ENCODE measurements at regions not wholly inside any gene's neighbourhood (a gene's known extent, or its start where the extent isn't known, plus 50 kb on each side); places are given as distances from the start of the nearest gene placed in this dataset.

DNA sequence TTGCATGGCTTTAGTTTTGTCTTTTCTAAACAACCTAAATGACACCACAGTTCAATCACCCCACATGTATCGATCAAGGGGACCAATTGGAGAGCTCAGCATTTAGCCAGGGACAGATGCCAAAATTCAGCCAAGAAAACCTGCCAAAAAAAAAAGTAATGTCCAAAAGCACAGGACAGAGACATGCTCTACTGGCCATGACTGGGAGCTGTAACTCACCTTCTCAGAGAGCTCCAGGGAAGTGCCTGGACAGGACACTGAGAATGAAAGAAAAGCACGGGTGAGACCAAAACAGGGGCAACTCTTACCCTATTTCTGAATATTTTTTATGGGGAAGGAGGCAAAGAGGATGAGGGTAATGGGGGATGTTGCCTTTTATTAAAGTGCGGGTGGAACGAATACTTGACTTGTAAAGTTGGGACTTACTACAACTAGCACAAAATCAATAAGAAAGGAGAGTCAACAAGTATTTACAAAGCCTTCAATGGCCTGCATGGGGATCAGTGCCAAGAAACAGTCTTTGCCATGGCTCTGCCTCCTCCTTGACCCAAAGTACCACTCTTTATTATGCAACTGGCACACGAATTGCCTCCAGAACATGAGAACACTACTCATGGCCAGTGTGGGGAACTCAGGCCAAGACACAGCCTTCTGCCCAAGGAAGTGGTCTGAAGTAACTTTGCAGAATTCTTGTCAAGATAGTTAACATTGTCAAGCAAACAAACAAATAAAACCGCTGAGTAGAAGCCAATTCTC lies 72.9 kb upstream of the HK2 start:
- no peak for ATAC-seq (ENCODE audit: low read depth in 2 of 2)
- peaks cover 0 to 9% (median 4%) of the 10 kb centered on the region in 7 donors for H3K9me3 Mint-ChIP-seq
- no peak for DNase-seq
- no peak overlapping the region for H3K27ac Mint-ChIP-seq
- peaks cover 5 to 7% of the 10 kb centered on the region in 2 experiments for H3K9me3 ChIP-seq (ENCODE audit: control insufficient read depth in 2 of 2, low read length in 2 of 2)
- no peak overlapping the region for H3K4me3 Mint-ChIP-seq
- H3K4me1 Mint-ChIP-seq: peaks cover 0 to 12% (median 3%) of the 10 kb centered on the region in 4 donors
- H3K4me3 ChIP-seq (ENCODE audit: low read depth, low read length): no peak overlapping the region
- H3K27ac ChIP-seq (ENCODE audit: insufficient read depth, low read length, poor library complexity, severe bottlenecking): no peak overlapping the region
- no peaks in the 10 kb centered on the region for H3K27me3 ChIP-seq (ENCODE audit: control insufficient read depth, insufficient read depth, low read length)
- no peaks in the 10 kb centered on the region for H3K36me3 ChIP-seq (ENCODE audit: control insufficient read depth, insufficient read depth, low read length)
- peaks cover 3% of the 10 kb centered on the region for H3K4me1 ChIP-seq (ENCODE audit: control insufficient read depth, insufficient read depth, low read length, poor library complexity, severe bottlenecking)
- H3K27me3 Mint-ChIP-seq: peaks cover 21% of the 10 kb centered on the region
- peaks cover 5% of the 10 kb centered on the region for H3K36me3 Mint-ChIP-seq

DNA sequence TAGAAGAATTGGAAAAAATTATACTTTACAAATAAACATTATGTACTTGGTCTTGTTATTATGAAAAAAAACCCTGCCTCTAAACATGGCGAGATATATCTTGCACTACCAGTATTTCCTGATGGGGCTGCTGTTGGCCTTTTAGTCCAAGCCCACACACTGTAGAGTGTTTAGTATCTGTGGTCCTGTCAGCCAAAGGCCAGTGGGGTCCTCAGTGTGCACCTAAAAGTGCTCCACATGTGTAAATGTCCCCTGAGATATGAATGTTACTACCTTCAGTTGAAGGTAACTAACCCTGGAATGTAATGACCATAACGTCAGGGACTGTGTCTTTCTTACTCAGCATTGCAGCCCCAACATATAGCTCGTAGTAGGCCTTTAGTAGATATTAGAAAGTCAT lies 71.1 kb upstream of the HK2 start:
- Mint-ChIP-seq H3K4me1 (peaks cover 0 to 12% (median 2%) of the 10 kb centered on the region in 4 donors), H3K4me3 (no peak overlapping the region), H3K27me3 (peaks cover 12% of the 10 kb centered on the region), H3K36me3 (no peaks in the 10 kb centered on the region), H3K27ac (no peak overlapping the region), H3K9me3 (peaks cover 0 to 2% (median 0%) of the 10 kb centered on the region in 7 donors)
- DNase-seq (no peak), ATAC-seq (ENCODE audit: low read depth in 2 of 2) (no peak)
- H3K4me1 ChIP-seq (ENCODE audit: control insufficient read depth, insufficient read depth, low read length, poor library complexity, severe bottlenecking): peaks cover 3% of the 10 kb centered on the region
- H3K27ac ChIP-seq (ENCODE audit: insufficient read depth, low read length, poor library complexity, severe bottlenecking): no peak overlapping the region
- H3K36me3 ChIP-seq (ENCODE audit: control insufficient read depth, insufficient read depth, low read length): no peaks in the 10 kb centered on the region
- H3K27me3 ChIP-seq (ENCODE audit: control insufficient read depth, insufficient read depth, low read length): no peaks in the 10 kb centered on the region
- no peaks in the 10 kb centered on the region for H3K9me3 ChIP-seq (ENCODE audit: control insufficient read depth in 2 of 2, low read length in 2 of 2)
- H3K4me3 ChIP-seq (ENCODE audit: low read depth, low read length): no peak overlapping the region

DNA sequence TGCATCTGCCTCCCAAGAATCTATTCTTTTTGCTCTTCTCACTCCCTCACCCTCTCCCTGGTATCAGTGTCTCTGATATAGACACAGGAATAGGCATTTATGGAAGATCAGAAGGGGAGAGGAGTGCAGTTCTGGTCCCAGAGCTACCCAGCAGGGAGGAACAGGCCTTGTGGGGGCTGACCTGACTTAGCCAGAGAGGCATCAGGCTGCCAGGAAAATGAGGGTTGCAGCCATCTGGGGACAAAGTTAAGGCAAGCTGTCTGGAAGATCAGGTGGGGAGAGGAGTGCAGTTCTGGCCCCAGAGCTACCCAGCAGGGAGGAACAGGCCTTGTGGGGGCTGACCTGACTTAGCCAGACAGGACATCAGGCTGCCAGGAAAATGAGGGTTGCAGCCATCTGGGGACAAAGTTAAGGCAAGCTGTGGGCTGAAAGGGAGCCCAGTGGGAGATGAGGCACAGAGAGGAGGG lies 69.9 kb upstream of the HK2 start:
- no peaks in the 10 kb centered on the region for H3K9me3 ChIP-seq (ENCODE audit: control insufficient read depth in 2 of 2, low read length in 2 of 2)
- H3K36me3 Mint-ChIP-seq: no peaks in the 10 kb centered on the region
- DNase-seq (no peak), ATAC-seq (ENCODE audit: low read depth in 2 of 2) (no peak)
- no peak overlapping the region for H3K4me3 ChIP-seq (ENCODE audit: low read depth, low read length)
- H3K27me3 Mint-ChIP-seq: peaks cover 10% of the 10 kb centered on the region
- H3K4me1 ChIP-seq (ENCODE audit: control insufficient read depth, insufficient read depth, low read length, poor library complexity, severe bottlenecking): peaks cover 3% of the 10 kb centered on the region
- H3K27ac Mint-ChIP-seq: peak overlapping the region in 1 of 3 donors; percentile 43
- peaks cover 0 to 2% (median 0%) of the 10 kb centered on the region in 7 donors for H3K9me3 Mint-ChIP-seq
- no peak overlapping the region for H3K4me3 Mint-ChIP-seq
- peaks cover 0 to 12% (median 2%) of the 10 kb centered on the region in 4 donors for H3K4me1 Mint-ChIP-seq
- H3K27ac ChIP-seq (ENCODE audit: insufficient read depth, low read length, poor library complexity, severe bottlenecking): no peak overlapping the region
- peaks cover under 1% of the 10 kb centered on the region for H3K27me3 ChIP-seq (ENCODE audit: control insufficient read depth, insufficient read depth, low read length)
- no peaks in the 10 kb centered on the region for H3K36me3 ChIP-seq (ENCODE audit: control insufficient read depth, insufficient read depth, low read length)

GRCh38 chr2:74764429-74765272 lies 69.3 kb upstream of the HK2 start:
- Histone ChIP-seq H3K9me3 (ENCODE audit: control insufficient read depth in 2 of 2, low read length in 2 of 2) (no peaks in the 10 kb centered on the region), H3K27me3 (ENCODE audit: control insufficient read depth, insufficient read depth, low read length) (peaks cover 5% of the 10 kb centered on the region), H3K36me3 (ENCODE audit: control insufficient read depth, insufficient read depth, low read length) (no peaks in the 10 kb centered on the region), H3K27ac (ENCODE audit: insufficient read depth, low read length, poor library complexity, severe bottlenecking) (no peak overlapping the region), H3K4me3 (ENCODE audit: low read depth, low read length) (no peak overlapping the region), H3K4me1 (ENCODE audit: control insufficient read depth, insufficient read depth, low read length, poor library complexity, severe bottlenecking) (peaks cover 3% of the 10 kb centered on the region)
- H3K4me3 Mint-ChIP-seq: no peak overlapping the region
- peak overlapping the region in 1 of 3 donors; percentile 43 for H3K27ac Mint-ChIP-seq
- DNase-seq (no peak), ATAC-seq (ENCODE audit: low read depth in 2 of 2) (no peak)
- H3K9me3 Mint-ChIP-seq: peaks cover 0 to 2% (median 0%) of the 10 kb centered on the region in 7 donors
- H3K36me3 Mint-ChIP-seq: no peaks in the 10 kb centered on the region
- H3K27me3 Mint-ChIP-seq: peaks cover 11% of the 10 kb centered on the region
- H3K4me1 Mint-ChIP-seq: peaks cover 0 to 12% (median 2%) of the 10 kb centered on the region in 4 donors

DNA sequence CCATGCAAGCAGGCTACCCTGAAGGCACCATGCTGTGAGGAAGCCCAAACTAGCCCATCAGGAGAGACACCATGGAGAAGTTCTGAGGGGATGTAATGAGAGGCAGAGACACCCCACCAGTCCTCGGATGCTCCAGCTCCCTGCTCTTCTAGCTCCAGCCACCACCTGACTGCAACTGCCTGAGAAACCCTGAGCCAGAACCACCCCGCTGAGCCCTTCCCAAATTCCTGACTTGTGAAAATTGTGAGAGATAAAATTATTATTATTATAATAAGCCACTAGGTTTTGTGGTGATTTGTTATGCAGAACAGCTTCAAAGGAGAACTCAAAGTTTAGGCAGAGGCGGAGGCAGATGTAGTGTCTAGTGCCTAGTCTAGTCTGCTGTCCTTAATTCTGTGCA lies 67.1 kb upstream of the HK2 start:
- Histone ChIP-seq H3K27me3 (ENCODE audit: control insufficient read depth, insufficient read depth, low read length) (peaks cover 5% of the 10 kb centered on the region), H3K4me1 (ENCODE audit: control insufficient read depth, insufficient read depth, low read length, poor library complexity, severe bottlenecking) (peaks cover 3% of the 10 kb centered on the region), H3K36me3 (ENCODE audit: control insufficient read depth, insufficient read depth, low read length) (no peaks in the 10 kb centered on the region), H3K4me3 (ENCODE audit: low read depth, low read length) (no peak overlapping the region), H3K9me3 (ENCODE audit: control insufficient read depth in 2 of 2, low read length in 2 of 2) (no peaks in the 10 kb centered on the region), H3K27ac (ENCODE audit: insufficient read depth, low read length, poor library complexity, severe bottlenecking) (no peak overlapping the region)
- peaks cover 0 to 2% (median 0%) of the 10 kb centered on the region in 7 donors for H3K9me3 Mint-ChIP-seq
- H3K4me3 Mint-ChIP-seq: no peak overlapping the region
- DNase-seq (no peak), ATAC-seq (ENCODE audit: low read depth in 2 of 2) (no peak)
- peaks cover 0 to 12% (median 2%) of the 10 kb centered on the region in 4 donors for H3K4me1 Mint-ChIP-seq
- H3K36me3 Mint-ChIP-seq: no peaks in the 10 kb centered on the region
- peaks cover 11% of the 10 kb centered on the region for H3K27me3 Mint-ChIP-seq
- no peak overlapping the region for H3K27ac Mint-ChIP-seq

- ATAC-seq (ENCODE audit: low read depth in 2 of 2): no peak
- H3K36me3 ChIP-seq (ENCODE audit: control insufficient read depth, insufficient read depth, low read length): no peaks in the 10 kb centered on the region
- no peaks in the 10 kb centered on the region for H3K36me3 Mint-ChIP-seq
- no peaks in the 10 kb centered on the region for H3K9me3 ChIP-seq (ENCODE audit: control insufficient read depth in 2 of 2, low read length in 2 of 2)
- peaks cover 0 to 12% (median 2%) of the 10 kb centered on the region in 4 donors for H3K4me1 Mint-ChIP-seq
- peaks cover 0 to 2% (median 0%) of the 10 kb centered on the region in 7 donors for H3K9me3 Mint-ChIP-seq
- H3K27ac ChIP-seq (ENCODE audit: insufficient read depth, low read length, poor library complexity, severe bottlenecking): no peak overlapping the region
- H3K27me3 Mint-ChIP-seq: peaks cover 11% of the 10 kb centered on the region
- no peak for DNase-seq
- peaks cover 5% of the 10 kb centered on the region for H3K27me3 ChIP-seq (ENCODE audit: control insufficient read depth, insufficient read depth, low read length)
- H3K4me1 ChIP-seq (ENCODE audit: control insufficient read depth, insufficient read depth, low read length, poor library complexity, severe bottlenecking): peaks cover 3% of the 10 kb centered on the region
- H3K4me3 Mint-ChIP-seq: no peak overlapping the region
- no peak overlapping the region for H3K4me3 ChIP-seq (ENCODE audit: low read depth, low read length)
- no peak overlapping the region for H3K27ac Mint-ChIP-seq
Measured at GRCh38 chr2:74767618-74768017, 66.3 kb upstream of the HK2 start.

- H3K4me1 ChIP-seq (ENCODE audit: control insufficient read depth, insufficient read depth, low read length, poor library complexity, severe bottlenecking): peaks cover 3% of the 10 kb centered on the region
- H3K9me3 ChIP-seq (ENCODE audit: control insufficient read depth in 2 of 2, low read length in 2 of 2): no peaks in the 10 kb centered on the region
- peaks cover 5% of the 10 kb centered on the region for H3K27me3 ChIP-seq (ENCODE audit: control insufficient read depth, insufficient read depth, low read length)
- ATAC-seq (ENCODE audit: low read depth in 2 of 2) (no peak), DNase-seq (no peak)
- Mint-ChIP-seq H3K27me3 (peaks cover 10% of the 10 kb centered on the region), H3K9me3 (peaks cover 0 to 2% (median 0%) of the 10 kb centered on the region in 7 donors), H3K4me1 (peaks cover 0 to 12% (median 1%) of the 10 kb centered on the region in 4 donors), H3K36me3 (no peaks in the 10 kb centered on the region), H3K4me3 (no peak overlapping the region), H3K27ac (no peak overlapping the region)
- no peaks in the 10 kb centered on the region for H3K36me3 ChIP-seq (ENCODE audit: control insufficient read depth, insufficient read depth, low read length)
- no peak overlapping the region for H3K27ac ChIP-seq (ENCODE audit: insufficient read depth, low read length, poor library complexity, severe bottlenecking)
- no peak overlapping the region for H3K4me3 ChIP-seq (ENCODE audit: low read depth, low read length)
Measured at GRCh38 chr2:74768401-74768914, 65.5 kb upstream of the HK2 start.

Data from CD4-positive, CD25-positive, alpha-beta regulatory T cell (primary cell).